Left lung (tissue), 4 donors: ENCODE measurements at regions not wholly inside any gene's neighbourhood (a gene's known extent, or its start where the extent isn't known, plus 50 kb on each side); places are given as distances from the start of the nearest gene placed in this dataset.

Experiments
- ATAC-seq: fragments of 200-7000 bp; cut with Tn5 transposase; one replicate; pipeline ENCODE4 v1.9.1; 2020; ENCODE audit warnings: moderate library complexity
- DNase-seq, 4 donors: peaks; one replicate each; pipeline ENCODE4 v3.0.0-alpha.2; 2013 to 2020
- H3K27ac ChIP-seq, 2 donors: fragments of 200-600 bp; sonication (generic) in 1 of 2; one replicate each; pipeline versions ENCODE4 v1.5.0 to v1.8.0; 2020 to 2021
- H3K27me3 ChIP-seq, 2 donors: fragments of 200-600 bp; sonication (generic) in 1 of 2; one replicate each; pipeline versions ENCODE4 v1.5.0 to v1.8.0; 2020 to 2021
- H3K36me3 ChIP-seq, 2 donors: fragments of 200-600 bp; sonication (generic) in 1 of 2; one replicate each; pipeline versions ENCODE4 v1.5.0 to v1.8.0; 2020 to 2021
- H3K4me1 ChIP-seq, 2 donors: fragments of 200-600 bp; one replicate each; pipeline ENCODE4 v1.8.0; 2021
- H3K4me3 ChIP-seq, 2 donors: fragments of 200-600 bp; sonication (generic) in 1 of 2; one replicate each; pipeline versions ENCODE4 v1.5.0 to v1.8.0; 2020 to 2021; ENCODE audit warnings: mild to moderate bottlenecking in 1 of 2
- H3K9me3 ChIP-seq, 2 donors: fragments of 200-600 bp; sonication (generic) in 1 of 2; one replicate each; pipeline versions ENCODE4 v1.5.0 to v1.8.0; 2020 to 2021
- CTCF ChIP-seq, 2 donors: fragments of 200-600 bp; sonication (generic) in 1 of 2; IDR thresholded peaks; one replicate each; pipeline versions ENCODE4 v1.5.0 to v1.8.0; 2021; ENCODE audit warnings: antibody characterized with exemption in 2 of 2
- intact Hi-C, 2 donors: fragments of 100-400 bp; cut with DNase I; formaldehyde crosslinking; loops; one replicate each; pipeline versions ENCODE4 v1.11.2 to v1.14.2; 2022
- donor health status: DM: no; HTN: yes; CAD: no.
- donor health status: DM: no; HTN: no; CAD: no.

GRCh38 chr1:61627365-61627764 lies 97.6 kb downstream of the TM2D1 start:
- Histone ChIP-seq H3K9me3 (no peaks in the 10 kb centered on the region), H3K36me3 (no peaks in the 10 kb centered on the region), H3K4me1 (no peaks in the 10 kb centered on the region), H3K27ac (no peak overlapping the region), H3K4me3 (no peak overlapping the region), H3K27me3 (no peaks in the 10 kb centered on the region)
- no peak for DNase-seq
- no peak for ATAC-seq
- no peak for TF ChIP-seq CTCF (IDR thresholded peaks at IDR 0.05)
- intact Hi-C loops = no loop called here

GRCh38 chr1:61626816-61627215 lies 98.1 kb downstream of the TM2D1 start:
- TF ChIP-seq CTCF (IDR thresholded peaks at IDR 0.05) = no peak
- no peak for ATAC-seq
- Histone ChIP-seq H3K36me3 (no peaks in the 10 kb centered on the region), H3K4me1 (no peaks in the 10 kb centered on the region), H3K9me3 (no peaks in the 10 kb centered on the region), H3K27ac (no peak overlapping the region), H3K4me3 (no peak overlapping the region), H3K27me3 (no peaks in the 10 kb centered on the region)
- intact Hi-C loops = no loop called here
- DNase-seq = no peak

- H3K4me3 ChIP-seq = no peak overlapping the region
- intact Hi-C loops = no loop called here
- H3K27ac ChIP-seq = no peak overlapping the region
Observed at GRCh38 chr1:61623852-61624251, 101.1 kb downstream of the TM2D1 start.

GRCh38 chr1:61620536-61620935 lies 104.4 kb downstream of the TM2D1 start:
- intact Hi-C loops = no loop called here
- no peaks in the 10 kb centered on the region for H3K36me3 ChIP-seq
- H3K9me3 ChIP-seq = no peaks in the 10 kb centered on the region
- ATAC-seq (no peak), DNase-seq (no peak)
- no peaks in the 10 kb centered on the region for H3K27me3 ChIP-seq
- no peak overlapping the region for H3K27ac ChIP-seq
- H3K4me1 ChIP-seq = peaks cover 0 to 4% of the 10 kb centered on the region in 2 donors
- no peak for TF ChIP-seq CTCF (IDR thresholded peaks at IDR 0.05)
- H3K4me3 ChIP-seq = no peak overlapping the region

More at GRCh38 chr1:61623852-61624251, 101.1 kb downstream of the TM2D1 start:
- no peaks in the 10 kb centered on the region for H3K27me3 ChIP-seq
- no peak for TF ChIP-seq CTCF (IDR thresholded peaks at IDR 0.05)
- no peaks in the 10 kb centered on the region for H3K36me3 ChIP-seq
- ATAC-seq (no peak), DNase-seq (no peak)
- H3K4me1 ChIP-seq = peaks cover 0 to 4% of the 10 kb centered on the region in 2 donors
- no peaks in the 10 kb centered on the region for H3K9me3 ChIP-seq

GRCh38 chr1:61618755-61619154 lies 106.2 kb downstream of the TM2D1 start:
- intact Hi-C loops = no loop called here
- Histone ChIP-seq H3K9me3 (no peaks in the 10 kb centered on the region), H3K4me1 (peaks cover 0 to 4% of the 10 kb centered on the region in 2 donors), H3K27me3 (no peaks in the 10 kb centered on the region), H3K4me3 (no peak overlapping the region), H3K36me3 (no peaks in the 10 kb centered on the region), H3K27ac (no peak overlapping the region)
- ATAC-seq (no peak), DNase-seq (no peak)
- no peak for TF ChIP-seq CTCF (IDR thresholded peaks at IDR 0.05)
